ENCODE measurements at regions not wholly inside any gene's neighbourhood (a gene's known extent, or its start where the extent isn't known, plus 50 kb on each side); places are given as distances from the start of the nearest gene placed in this dataset.

DNA sequence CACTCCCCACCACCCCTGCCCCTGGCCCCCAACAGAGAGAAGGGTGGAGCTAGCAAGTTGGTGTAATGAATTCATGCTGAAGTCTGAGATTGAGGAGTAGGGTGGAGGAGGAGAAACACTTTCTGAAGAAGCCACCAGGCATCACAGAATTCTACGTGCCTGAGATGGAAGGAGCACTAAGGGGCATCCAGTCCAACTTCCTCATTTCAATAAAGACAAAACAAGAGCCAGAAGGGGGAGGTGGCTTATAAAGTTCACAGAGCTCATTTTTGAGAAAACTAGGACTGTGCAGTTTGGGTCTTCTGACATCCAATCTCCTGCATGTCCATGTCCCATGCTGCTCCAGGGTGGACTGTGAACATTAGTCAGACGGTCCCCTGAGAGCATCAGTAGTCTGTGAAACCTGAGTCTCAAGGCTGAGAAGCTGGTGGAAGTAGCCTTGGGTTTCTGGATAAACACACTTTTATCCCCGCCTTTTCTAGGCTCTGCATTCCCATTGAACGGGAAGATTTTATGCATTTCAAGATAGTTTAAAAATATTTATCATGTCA lies 77.7 kb downstream of the TRIM43 start:
- no peaks in the 10 kb centered on the region for H3K27me3 ChIP-seq (ENCODE audit: control insufficient read depth in 4 of 4, insufficient read depth in 4 of 4, low read length in 3 of 4)
- H3K4me1 ChIP-seq (ENCODE audit: control insufficient read depth in 4 of 4, insufficient read depth in 4 of 4, low read length in 3 of 4) = peaks cover 0 to 9% (median 4%) of the 10 kb centered on the region in 4 donors
- H3K27ac ChIP-seq (ENCODE audit: low read depth in 1 of 2, low read length in 2 of 2) = no peak overlapping the region
- H3K9ac ChIP-seq (ENCODE audit: low read depth in 1 of 2, low read length in 2 of 2) = no peak overlapping the region
- 72% methylated on average over 4 of the region's 4 CpGs for WGBS
- H3K36me3 ChIP-seq (ENCODE audit: control insufficient read depth in 4 of 4, insufficient read depth in 3 of 4, low read depth in 1 of 4, low read length in 3 of 4) = no peaks in the 10 kb centered on the region
- TF ChIP-seq, protein P1, sequence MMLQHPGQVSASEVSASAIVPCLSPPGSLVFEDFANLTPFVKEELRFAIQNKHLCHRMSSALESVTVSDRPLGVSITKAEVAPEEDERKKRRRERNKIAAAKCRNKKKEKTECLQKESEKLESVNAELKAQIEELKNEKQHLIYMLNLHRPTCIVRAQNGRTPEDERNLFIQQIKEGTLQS (IDR thresholded peaks at IDR 0.05) = no peak
- H3K9me3 ChIP-seq (ENCODE audit: control insufficient read depth in 4 of 4, low read length in 3 of 4) = no peaks in the 10 kb centered on the region
- DNase-seq (ENCODE audit: low spot score) = no peak
- H3K4me3 ChIP-seq (ENCODE audit: low read depth in 1 of 3, low read length in 3 of 3) = no peak overlapping the region

DNA sequence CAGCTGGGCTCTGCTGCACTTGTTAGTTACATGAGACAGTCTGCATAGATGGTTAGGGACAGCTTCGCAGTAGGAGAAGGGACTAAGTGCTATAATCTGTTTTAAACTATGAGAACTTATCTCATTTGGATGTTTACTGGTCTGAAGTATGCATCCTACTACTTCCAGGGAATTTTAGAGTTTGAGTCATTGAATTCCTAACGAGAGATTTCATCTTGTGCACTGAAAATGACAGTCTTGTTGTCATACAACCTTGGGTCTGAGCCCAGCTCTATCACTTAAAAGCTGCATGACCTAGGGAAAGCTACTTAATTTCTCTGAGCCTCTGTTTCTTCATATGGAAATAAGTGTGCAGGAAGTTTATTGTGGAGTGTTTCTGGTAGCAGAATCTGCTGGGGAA lies 78.4 kb downstream of the TRIM43 start:
- Histone ChIP-seq H3K4me1 (ENCODE audit: control insufficient read depth in 4 of 4, insufficient read depth in 4 of 4, low read length in 3 of 4) (peaks cover 0 to 9% (median 4%) of the 10 kb centered on the region in 4 donors), H3K9me3 (ENCODE audit: control insufficient read depth in 4 of 4, low read length in 3 of 4) (no peaks in the 10 kb centered on the region), H3K9ac (ENCODE audit: low read depth in 1 of 2, low read length in 2 of 2) (no peak overlapping the region), H3K36me3 (ENCODE audit: control insufficient read depth in 4 of 4, insufficient read depth in 3 of 4, low read depth in 1 of 4, low read length in 3 of 4) (no peaks in the 10 kb centered on the region), H3K27ac (ENCODE audit: low read depth in 1 of 2, low read length in 2 of 2) (no peak overlapping the region), H3K4me3 (ENCODE audit: low read depth in 1 of 3, low read length in 3 of 3) (no peak overlapping the region), H3K27me3 (ENCODE audit: control insufficient read depth in 4 of 4, insufficient read depth in 4 of 4, low read length in 3 of 4) (no peaks in the 10 kb centered on the region)
- 78% methylated on average over 2 of the region's 2 CpGs for WGBS
- no peak for TF ChIP-seq FOXA1 (IDR thresholded peaks at IDR 0.05)
- TF ChIP-seq SP1 (IDR thresholded peaks at IDR 0.05) = no peak
- TF ChIP-seq, protein P2, sequence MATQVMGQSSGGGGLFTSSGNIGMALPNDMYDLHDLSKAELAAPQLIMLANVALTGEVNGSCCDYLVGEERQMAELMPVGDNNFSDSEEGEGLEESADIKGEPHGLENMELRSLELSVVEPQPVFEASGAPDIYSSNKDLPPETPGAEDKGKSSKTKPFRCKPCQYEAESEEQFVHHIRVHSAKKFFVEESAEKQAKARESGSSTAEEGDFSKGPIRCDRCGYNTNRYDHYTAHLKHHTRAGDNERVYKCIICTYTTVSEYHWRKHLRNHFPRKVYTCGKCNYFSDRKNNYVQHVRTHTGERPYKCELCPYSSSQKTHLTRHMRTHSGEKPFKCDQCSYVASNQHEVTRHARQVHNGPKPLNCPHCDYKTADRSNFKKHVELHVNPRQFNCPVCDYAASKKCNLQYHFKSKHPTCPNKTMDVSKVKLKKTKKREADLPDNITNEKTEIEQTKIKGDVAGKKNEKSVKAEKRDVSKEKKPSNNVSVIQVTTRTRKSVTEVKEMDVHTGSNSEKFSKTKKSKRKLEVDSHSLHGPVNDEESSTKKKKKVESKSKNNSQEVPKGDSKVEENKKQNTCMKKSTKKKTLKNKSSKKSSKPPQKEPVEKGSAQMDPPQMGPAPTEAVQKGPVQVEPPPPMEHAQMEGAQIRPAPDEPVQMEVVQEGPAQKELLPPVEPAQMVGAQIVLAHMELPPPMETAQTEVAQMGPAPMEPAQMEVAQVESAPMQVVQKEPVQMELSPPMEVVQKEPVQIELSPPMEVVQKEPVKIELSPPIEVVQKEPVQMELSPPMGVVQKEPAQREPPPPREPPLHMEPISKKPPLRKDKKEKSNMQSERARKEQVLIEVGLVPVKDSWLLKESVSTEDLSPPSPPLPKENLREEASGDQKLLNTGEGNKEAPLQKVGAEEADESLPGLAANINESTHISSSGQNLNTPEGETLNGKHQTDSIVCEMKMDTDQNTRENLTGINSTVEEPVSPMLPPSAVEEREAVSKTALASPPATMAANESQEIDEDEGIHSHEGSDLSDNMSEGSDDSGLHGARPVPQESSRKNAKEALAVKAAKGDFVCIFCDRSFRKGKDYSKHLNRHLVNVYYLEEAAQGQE (IDR thresholded peaks at IDR 0.05) = no peak
- peak in 1 of 2 donors; percentile 20 for TF ChIP-seq RXRA (IDR thresholded peaks at IDR 0.05)
- TF ChIP-seq, protein P3, sequence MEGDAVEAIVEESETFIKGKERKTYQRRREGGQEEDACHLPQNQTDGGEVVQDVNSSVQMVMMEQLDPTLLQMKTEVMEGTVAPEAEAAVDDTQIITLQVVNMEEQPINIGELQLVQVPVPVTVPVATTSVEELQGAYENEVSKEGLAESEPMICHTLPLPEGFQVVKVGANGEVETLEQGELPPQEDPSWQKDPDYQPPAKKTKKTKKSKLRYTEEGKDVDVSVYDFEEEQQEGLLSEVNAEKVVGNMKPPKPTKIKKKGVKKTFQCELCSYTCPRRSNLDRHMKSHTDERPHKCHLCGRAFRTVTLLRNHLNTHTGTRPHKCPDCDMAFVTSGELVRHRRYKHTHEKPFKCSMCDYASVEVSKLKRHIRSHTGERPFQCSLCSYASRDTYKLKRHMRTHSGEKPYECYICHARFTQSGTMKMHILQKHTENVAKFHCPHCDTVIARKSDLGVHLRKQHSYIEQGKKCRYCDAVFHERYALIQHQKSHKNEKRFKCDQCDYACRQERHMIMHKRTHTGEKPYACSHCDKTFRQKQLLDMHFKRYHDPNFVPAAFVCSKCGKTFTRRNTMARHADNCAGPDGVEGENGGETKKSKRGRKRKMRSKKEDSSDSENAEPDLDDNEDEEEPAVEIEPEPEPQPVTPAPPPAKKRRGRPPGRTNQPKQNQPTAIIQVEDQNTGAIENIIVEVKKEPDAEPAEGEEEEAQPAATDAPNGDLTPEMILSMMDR (IDR thresholded peaks at IDR 0.05; ENCODE audit: low read depth, low read length, missing input control) = no peak
- TF ChIP-seq, protein P4, sequence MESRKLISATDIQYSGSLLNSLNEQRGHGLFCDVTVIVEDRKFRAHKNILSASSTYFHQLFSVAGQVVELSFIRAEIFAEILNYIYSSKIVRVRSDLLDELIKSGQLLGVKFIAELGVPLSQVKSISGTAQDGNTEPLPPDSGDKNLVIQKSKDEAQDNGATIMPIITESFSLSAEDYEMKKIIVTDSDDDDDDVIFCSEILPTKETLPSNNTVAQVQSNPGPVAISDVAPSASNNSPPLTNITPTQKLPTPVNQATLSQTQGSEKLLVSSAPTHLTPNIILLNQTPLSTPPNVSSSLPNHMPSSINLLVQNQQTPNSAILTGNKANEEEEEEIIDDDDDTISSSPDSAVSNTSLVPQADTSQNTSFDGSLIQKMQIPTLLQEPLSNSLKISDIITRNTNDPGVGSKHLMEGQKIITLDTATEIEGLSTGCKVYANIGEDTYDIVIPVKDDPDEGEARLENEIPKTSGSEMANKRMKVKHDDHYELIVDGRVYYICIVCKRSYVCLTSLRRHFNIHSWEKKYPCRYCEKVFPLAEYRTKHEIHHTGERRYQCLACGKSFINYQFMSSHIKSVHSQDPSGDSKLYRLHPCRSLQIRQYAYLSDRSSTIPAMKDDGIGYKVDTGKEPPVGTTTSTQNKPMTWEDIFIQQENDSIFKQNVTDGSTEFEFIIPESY (IDR thresholded peaks at IDR 0.05) = no peak
- no peak for TF ChIP-seq EGR1 (IDR thresholded peaks at IDR 0.05; ENCODE audit: low read depth in 2 of 2)
- no peak for TF ChIP-seq TAF1 (conservative IDR thresholded peaks at IDR 0.05)
- no peak for TF ChIP-seq GABPA (IDR thresholded peaks at IDR 0.05 in 1 of 2, conservative IDR thresholded peaks at IDR 0.05 in 1 of 2)
- no peak for TF ChIP-seq HNF4A (conservative IDR thresholded peaks at IDR 0.05)
- TF ChIP-seq, protein P5, sequence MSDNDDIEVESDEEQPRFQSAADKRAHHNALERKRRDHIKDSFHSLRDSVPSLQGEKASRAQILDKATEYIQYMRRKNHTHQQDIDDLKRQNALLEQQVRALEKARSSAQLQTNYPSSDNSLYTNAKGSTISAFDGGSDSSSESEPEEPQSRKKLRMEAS (IDR thresholded peaks at IDR 0.05) = peak; percentile 38
- TF ChIP-seq RAD21 (IDR thresholded peaks at IDR 0.05) = no peak
- TF ChIP-seq, protein P1 (IDR thresholded peaks at IDR 0.05) = no peak
- TF ChIP-seq YY1 (IDR thresholded peaks at IDR 0.05) = no peak
- no peak for TF ChIP-seq HNF4G (IDR thresholded peaks at IDR 0.05)
- no peak for TF ChIP-seq JUND (IDR thresholded peaks at IDR 0.05)
- DNase-seq (ENCODE audit: low spot score) = no peak

Data from liver (tissue), 8 donors.